ENCODE measurements at regions not wholly inside any gene's neighbourhood (a gene's known extent, or its start where the extent isn't known, plus 50 kb on each side); places are given as distances from the start of the nearest gene placed in this dataset.

GRCh38 chr4:125796138-125796537 is 481.4 kb downstream of the FAT4 start:
- TF ChIP-seq, protein P1, sequence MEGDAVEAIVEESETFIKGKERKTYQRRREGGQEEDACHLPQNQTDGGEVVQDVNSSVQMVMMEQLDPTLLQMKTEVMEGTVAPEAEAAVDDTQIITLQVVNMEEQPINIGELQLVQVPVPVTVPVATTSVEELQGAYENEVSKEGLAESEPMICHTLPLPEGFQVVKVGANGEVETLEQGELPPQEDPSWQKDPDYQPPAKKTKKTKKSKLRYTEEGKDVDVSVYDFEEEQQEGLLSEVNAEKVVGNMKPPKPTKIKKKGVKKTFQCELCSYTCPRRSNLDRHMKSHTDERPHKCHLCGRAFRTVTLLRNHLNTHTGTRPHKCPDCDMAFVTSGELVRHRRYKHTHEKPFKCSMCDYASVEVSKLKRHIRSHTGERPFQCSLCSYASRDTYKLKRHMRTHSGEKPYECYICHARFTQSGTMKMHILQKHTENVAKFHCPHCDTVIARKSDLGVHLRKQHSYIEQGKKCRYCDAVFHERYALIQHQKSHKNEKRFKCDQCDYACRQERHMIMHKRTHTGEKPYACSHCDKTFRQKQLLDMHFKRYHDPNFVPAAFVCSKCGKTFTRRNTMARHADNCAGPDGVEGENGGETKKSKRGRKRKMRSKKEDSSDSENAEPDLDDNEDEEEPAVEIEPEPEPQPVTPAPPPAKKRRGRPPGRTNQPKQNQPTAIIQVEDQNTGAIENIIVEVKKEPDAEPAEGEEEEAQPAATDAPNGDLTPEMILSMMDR (IDR thresholded peaks at IDR 0.05; ENCODE audit: borderline replicate concordance, extremely low read depth, low read length, poor library complexity, severe bottlenecking), result no peak
- no peak for TF ChIP-seq EZH2 (IDR thresholded peaks at IDR 0.05; ENCODE audit: borderline replicate concordance, low read depth, low read length, severe bottlenecking)
